H9 (cell line): ENCODE measurements at regions not wholly inside any gene's neighbourhood (a gene's known extent, or its start where the extent isn't known, plus 50 kb on each side); places are given as distances from the start of the nearest gene placed in this dataset.
A peak's percentile ranks its signal among the peaks of the same experiment; 100 is the strongest.

ENCODE experiments used
- DNase-seq: peaks from one replicate; pipeline ENCODE4 v3.0.0-alpha.2; 2017
- H2AFZ ChIP-seq: one replicate; pipeline ENCODE4 v1.6.1; 2013; ENCODE audit warnings: mild to moderate bottlenecking, low read length, control low read depth, moderate library complexity
- H2AK5ac ChIP-seq: 2 replicates; pipeline ENCODE4 v1.6.1; 2013; ENCODE audit warnings: low read length, control low read depth, mixed read lengths; ENCODE audit not compliant: insufficient read length
- H2BK120ac ChIP-seq: one replicate; pipeline ENCODE4 v1.6.1; 2013; ENCODE audit warnings: low read depth, mild to moderate bottlenecking, low read length, control low read depth, inconsistent platforms; ENCODE audit not compliant: poor library complexity, severe bottlenecking
- H2BK12ac ChIP-seq: 2 replicates; pipeline ENCODE4 v1.6.1; 2013; ENCODE audit warnings: low read length, control low read depth, mixed read lengths, low read depth; ENCODE audit not compliant: insufficient read length
- H2BK15ac ChIP-seq: 2 replicates; pipeline ENCODE4 v1.6.1; 2013; ENCODE audit warnings: low read depth, low read length, control low read depth
- H2BK20ac ChIP-seq: one replicate; pipeline ENCODE4 v1.6.1; 2013; ENCODE audit warnings: low read depth, mild to moderate bottlenecking, low read length, control low read depth, inconsistent platforms; ENCODE audit not compliant: poor library complexity, severe bottlenecking
- H2BK5ac ChIP-seq: 2 replicates; pipeline ENCODE4 v1.6.1; 2013; ENCODE audit warnings: low read length, control low read depth, mixed read lengths; ENCODE audit not compliant: insufficient read length
- H3K14ac ChIP-seq: 2 replicates; pipeline ENCODE4 v1.6.1; 2013; ENCODE audit warnings: low read length, control low read depth; ENCODE audit not compliant: insufficient read depth
- H3K18ac ChIP-seq: 2 replicates; pipeline ENCODE4 v1.6.1; 2013; ENCODE audit warnings: low read depth, mild to moderate bottlenecking, mixed read lengths, low read length, control low read depth; ENCODE audit not compliant: insufficient read length
- H3K23ac ChIP-seq: 2 replicates; pipeline ENCODE4 v1.6.1; 2013; ENCODE audit warnings: low read length, control low read depth, mixed read lengths, low read depth; ENCODE audit not compliant: insufficient read length
- H3K23me2 ChIP-seq: 2 replicates; pipeline ENCODE4 v1.6.1; 2013; ENCODE audit warnings: low read depth, mild to moderate bottlenecking, mixed read lengths, low read length, control low read depth; ENCODE audit not compliant: insufficient read length, poor library complexity, severe bottlenecking
- H3K27ac ChIP-seq: 2 replicates; pipeline ENCODE4 v1.5.1; 2013; ENCODE audit warnings: low read length, control low read depth, mixed read lengths, low read depth; ENCODE audit not compliant: insufficient read length
- H3K27me3 ChIP-seq: 2 replicates; pipeline ENCODE4 v1.6.1; 2013; ENCODE audit warnings: low read length, control low read depth, inconsistent platforms; ENCODE audit not compliant: insufficient read depth
- H3K4ac ChIP-seq: 2 replicates; pipeline ENCODE4 v1.6.1; 2013; ENCODE audit warnings: low read depth, mild to moderate bottlenecking, control low read depth, inconsistent platforms, low read length, moderate library complexity
- H3K4me1 ChIP-seq: 2 replicates; pipeline ENCODE4 v1.6.1; 2013; ENCODE audit warnings: low read length, control low read depth, inconsistent platforms; ENCODE audit not compliant: insufficient read depth
- H3K4me2 ChIP-seq: 2 replicates; pipeline ENCODE4 v1.6.1; 2013; ENCODE audit warnings: low read length, control low read depth, mixed read lengths; ENCODE audit not compliant: insufficient read length, insufficient read depth
- H3K56ac ChIP-seq: 2 replicates; pipeline ENCODE4 v1.6.1; 2013; ENCODE audit warnings: low read depth, mild to moderate bottlenecking, mixed read lengths, low read length, control low read depth; ENCODE audit not compliant: insufficient read length
- H3K79me1 ChIP-seq: 2 replicates; pipeline ENCODE4 v1.6.1; 2013; ENCODE audit warnings: low read depth, mild to moderate bottlenecking, moderate library complexity, low read length, control low read depth, inconsistent platforms; ENCODE audit not compliant: insufficient read depth, poor library complexity, severe bottlenecking
- H3K79me2 ChIP-seq: 2 replicates; pipeline ENCODE4 v1.6.1; 2013; ENCODE audit warnings: low read length, control low read depth, inconsistent platforms; ENCODE audit not compliant: insufficient read depth
- H3K9ac ChIP-seq: 2 replicates; pipeline ENCODE4 v1.6.1; 2013; ENCODE audit warnings: low read length, control low read depth, mixed read lengths; ENCODE audit not compliant: insufficient read length; ENCODE audit errors: extremely low read depth
- H3K9me3 ChIP-seq: one replicate; pipeline ENCODE4 v1.6.1; 2013; ENCODE audit warnings: low read depth, low read length, inconsistent platforms; ENCODE audit not compliant: control insufficient read depth
- H3T11ph ChIP-seq: one replicate; pipeline ENCODE4 v1.6.1; 2013; ENCODE audit warnings: mild to moderate bottlenecking, low read length, control low read depth, inconsistent platforms
- H4K20me1 ChIP-seq: one replicate; pipeline ENCODE4 v1.6.1; 2013; ENCODE audit not compliant: control insufficient read depth, insufficient read length, insufficient read depth
- H4K5ac ChIP-seq: 2 replicates; pipeline ENCODE4 v1.6.1; 2013; ENCODE audit warnings: low read depth, mild to moderate bottlenecking, mixed read lengths, low read length, control low read depth; ENCODE audit not compliant: insufficient read length
- H4K8ac ChIP-seq: replicated peaks from 2 replicates; pipeline ENCODE4 v1.6.1; 2013; ENCODE audit warnings: low read length, control low read depth, mixed read lengths, low read depth; ENCODE audit not compliant: insufficient read length
- H4K91ac ChIP-seq: 2 replicates; pipeline ENCODE4 v1.6.1; 2013; ENCODE audit warnings: low read depth, mild to moderate bottlenecking, moderate library complexity, mixed read lengths, low read length, control low read depth; ENCODE audit not compliant: insufficient read length
- H3K27ac Mint-ChIP-seq, 3 experiments: 2 replicates in 2 of 3; 3 replicates in 1 of 3; pipeline ENCODE4 v1.8.0; 2020 to 2021; ENCODE audit warnings: mixed read lengths in 3 of 3, mild to moderate bottlenecking in 1 of 3, moderate library complexity in 1 of 3
- H3K27me3 Mint-ChIP-seq: 2 replicates; pipeline ENCODE4 v1.8.0; 2021; ENCODE audit warnings: low read depth, mild to moderate bottlenecking, moderate library complexity, mixed read lengths
- H3K36me3 Mint-ChIP-seq, 3 experiments: 2 replicates in 2 of 3; 3 replicates in 1 of 3; pipeline ENCODE4 v1.8.0; 2020 to 2021; ENCODE audit warnings: low read depth in 3 of 3, mixed read lengths in 3 of 3; ENCODE audit not compliant: insufficient read depth in 1 of 3
- H3K4me1 Mint-ChIP-seq, 2 experiments: 2 replicates each; pipeline ENCODE4 v1.8.0; 2020; ENCODE audit warnings: mixed read lengths in 2 of 2
- H3K4me3 Mint-ChIP-seq, 2 experiments: 2 replicates in 1 of 2; 3 replicates in 1 of 2; pipeline ENCODE4 v1.8.0; 2020 to 2021; ENCODE audit warnings: mild to moderate bottlenecking in 2 of 2, mixed read lengths in 2 of 2, moderate library complexity in 1 of 2
- H3K9me3 Mint-ChIP-seq, 2 experiments: 2 replicates in 1 of 2; 3 replicates in 1 of 2; pipeline ENCODE4 v1.8.0; 2020; ENCODE audit warnings: mild to moderate bottlenecking in 2 of 2, mixed read lengths in 2 of 2, moderate library complexity in 1 of 2
- WGBS: extraction: QIAGEN DNeasy Blood & Tissue Kit; methylation state at CpG from one replicate; pipeline ENCODE4 v1.1.7; 2013; ENCODE audit warnings: missing lambda C conversion rate, low lambda C conversion rate, mixed read lengths; ENCODE audit not compliant: insufficient read length; ENCODE audit errors: extremely low coverage; 5-methylcytosine and 5-hydroxymethylcytosine counted together
- TF ChIP-seq, protein P1 (sequence below): fragments of 200-600 bp; sonication (generic); conservative IDR thresholded peaks from 3 replicates; pipeline ENCODE4 v1.8.0; 2021; ENCODE audit warnings: antibody characterized with exemption, mild to moderate bottlenecking

GRCh38 chr6:143594647-143595046, 83.1 kb upstream of the PHACTR2 start:
- no peak overlapping the region for H2AK5ac ChIP-seq
- no peak overlapping the region for H4K91ac ChIP-seq
- TF ChIP-seq, protein P1, sequence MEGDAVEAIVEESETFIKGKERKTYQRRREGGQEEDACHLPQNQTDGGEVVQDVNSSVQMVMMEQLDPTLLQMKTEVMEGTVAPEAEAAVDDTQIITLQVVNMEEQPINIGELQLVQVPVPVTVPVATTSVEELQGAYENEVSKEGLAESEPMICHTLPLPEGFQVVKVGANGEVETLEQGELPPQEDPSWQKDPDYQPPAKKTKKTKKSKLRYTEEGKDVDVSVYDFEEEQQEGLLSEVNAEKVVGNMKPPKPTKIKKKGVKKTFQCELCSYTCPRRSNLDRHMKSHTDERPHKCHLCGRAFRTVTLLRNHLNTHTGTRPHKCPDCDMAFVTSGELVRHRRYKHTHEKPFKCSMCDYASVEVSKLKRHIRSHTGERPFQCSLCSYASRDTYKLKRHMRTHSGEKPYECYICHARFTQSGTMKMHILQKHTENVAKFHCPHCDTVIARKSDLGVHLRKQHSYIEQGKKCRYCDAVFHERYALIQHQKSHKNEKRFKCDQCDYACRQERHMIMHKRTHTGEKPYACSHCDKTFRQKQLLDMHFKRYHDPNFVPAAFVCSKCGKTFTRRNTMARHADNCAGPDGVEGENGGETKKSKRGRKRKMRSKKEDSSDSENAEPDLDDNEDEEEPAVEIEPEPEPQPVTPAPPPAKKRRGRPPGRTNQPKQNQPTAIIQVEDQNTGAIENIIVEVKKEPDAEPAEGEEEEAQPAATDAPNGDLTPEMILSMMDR: no peak
- Mint-ChIP-seq H3K4me3 (no peak overlapping the region), H3K27ac (peak overlapping the region in 2 of 3 experiments; percentile 12 to 52; a peak in 2 of 7 replicates), H3K4me1 (peaks cover 24 to 28% of the 10 kb centered on the region in 2 experiments), H3K36me3 (no peaks in the 10 kb centered on the region), H3K9me3 (no peaks in the 10 kb centered on the region), H3K27me3 (no peaks in the 10 kb centered on the region; the same call in 1 of the 2 replicates)
- peaks cover 5% of the 10 kb centered on the region; the same call in 1 of the 2 replicates for H3K4me1 ChIP-seq
- H3T11ph ChIP-seq: no peak overlapping the region
- H3K9me3 ChIP-seq: no peaks in the 10 kb centered on the region
- no peaks in the 10 kb centered on the region for H4K20me1 ChIP-seq
- no peak overlapping the region for H3K56ac ChIP-seq
- H4K5ac ChIP-seq: no peak overlapping the region
- no peak overlapping the region for H2BK20ac ChIP-seq
- no peak overlapping the region for H3K23ac ChIP-seq
- no peaks in the 10 kb centered on the region for H3K79me2 ChIP-seq
- no peak overlapping the region for H3K9ac ChIP-seq
- H3K79me1 ChIP-seq: no peaks in the 10 kb centered on the region
- H2BK120ac ChIP-seq: no peak overlapping the region
- H3K14ac ChIP-seq: no peak overlapping the region
- H3K4me2 ChIP-seq: no peak overlapping the region
- no peak for DNase-seq
- H2BK15ac ChIP-seq: no peak overlapping the region
- no peak overlapping the region for H3K27ac ChIP-seq
- H3K18ac ChIP-seq: no peak overlapping the region
- H2BK5ac ChIP-seq: no peak overlapping the region
- H3K4ac ChIP-seq: no peak overlapping the region
- H2BK12ac ChIP-seq: no peak overlapping the region
- no CpG with 5 or more reads among the region's 4 CpGs for WGBS
- H3K27me3 ChIP-seq: no peaks in the 10 kb centered on the region
- no peak overlapping the region for H4K8ac ChIP-seq
- no peaks in the 10 kb centered on the region for H3K23me2 ChIP-seq
- H2AFZ ChIP-seq: no peak overlapping the region
